ENCODE measurements at regions not wholly inside any gene's neighbourhood (a gene's known extent, or its start where the extent isn't known, plus 50 kb on each side); places are given as distances from the start of the nearest gene placed in this dataset.

DNA sequence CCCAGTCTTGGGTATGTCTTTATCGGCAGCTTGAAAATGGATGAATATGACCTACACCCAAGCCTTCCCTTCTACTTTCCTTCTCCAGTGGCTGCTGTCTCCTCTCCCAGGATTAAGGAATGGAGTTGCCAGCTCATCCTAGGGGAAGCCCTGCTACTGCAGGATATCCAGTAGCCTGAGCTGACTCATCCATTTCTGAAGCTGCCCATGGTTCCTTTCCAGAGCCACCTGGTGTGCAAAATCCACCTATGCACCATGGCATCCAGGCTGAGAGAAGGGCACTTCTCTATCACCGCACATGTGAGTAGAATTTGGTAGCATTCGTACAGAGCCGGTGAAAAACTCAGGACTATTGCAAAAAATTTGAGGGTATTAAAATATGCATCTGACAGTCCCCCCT is 290.8 kb downstream of the YTHDC2 start (continued):
- TF ChIP-seq SAFB2 (IDR thresholded peaks at IDR 0.05; ENCODE audit: borderline replicate concordance, low read depth, low read length, severe bottlenecking) (no peak), NFRKB (IDR thresholded peaks at IDR 0.05; ENCODE audit: low read depth) (no peak), MCM2 (IDR thresholded peaks at IDR 0.05; ENCODE audit: low read depth) (no peak), CBFA2T2 (conservative IDR thresholded peaks at IDR 0.05) (no peak), SNIP1 (IDR thresholded peaks at IDR 0.05; ENCODE audit: low read depth) (no peak)

DNA sequence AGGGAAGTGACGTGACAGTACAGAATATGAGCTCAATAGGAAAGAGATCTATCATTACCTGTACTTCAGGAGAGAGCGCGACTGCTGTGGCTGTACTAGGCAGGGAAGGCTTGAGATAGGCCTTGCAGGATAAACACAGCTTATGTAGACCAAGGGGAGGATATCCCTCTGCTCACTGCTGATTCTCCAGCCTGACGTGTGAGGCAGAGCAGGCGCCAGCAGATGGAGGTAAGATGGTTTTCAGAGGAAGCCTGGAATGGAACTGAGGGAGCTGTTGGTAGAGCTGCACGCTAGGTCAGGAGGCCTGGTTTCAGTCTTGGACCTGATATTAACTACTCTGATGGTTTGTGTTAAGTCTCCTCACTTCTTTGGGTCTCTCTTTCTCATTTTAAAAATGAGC is 291.4 kb downstream of the YTHDC2 start:
- H3K27me3 ChIP-seq (ENCODE audit: control insufficient read depth in 2 of 2, insufficient read depth in 2 of 2, low read length in 2 of 2) = no peaks in the 10 kb centered on the region
- H2AFZ ChIP-seq (ENCODE audit: low read depth, low read length) = no peak overlapping the region
- DNase-seq (ENCODE audit: extremely low read depth in 1 of 4, low spot score in 3 of 4) = no peak
- no peaks in the 10 kb centered on the region for H3K79me2 ChIP-seq (ENCODE audit: control insufficient read depth, insufficient read depth, low read length)
- H3K9me3 ChIP-seq (replicated peaks; ENCODE audit: control insufficient read depth, insufficient read depth, low read depth, low read length) = peaks cover 1% of the 10 kb centered on the region; the same call in 1 of the 2 replicates
- ATAC-seq = no peak
- no peaks in the 10 kb centered on the region for H3K4me1 ChIP-seq (replicated peaks in 1 of 2; ENCODE audit: control insufficient read depth in 2 of 2, insufficient read depth in 2 of 2, low read length in 2 of 2)
- no peak overlapping the region for H3K4me2 ChIP-seq (ENCODE audit: insufficient read depth, low read length)
- no TSS peak for BruUV-seq (replicated peaks)
- POLR2A ChIA-PET = no interaction called here
- WGBS (ENCODE audit: insufficient coverage, low coverage, missing lambda C conversion rate) = 1% methylated on average over 6 of the region's 6 CpGs
- H3K36me3 ChIP-seq (ENCODE audit: control insufficient read depth, insufficient read depth, low read length) = no peaks in the 10 kb centered on the region
- H3K9ac ChIP-seq (ENCODE audit: insufficient read depth in 1 of 2, low read depth in 2 of 2, low read length in 2 of 2) = no peak overlapping the region
- H3K4me3 ChIP-seq = no peak overlapping the region
- CTCF ChIA-PET (ENCODE audit: low intra/inter-chr PET ratio) = no interaction called here
- no peaks in the 10 kb centered on the region for H4K20me1 ChIP-seq (replicated peaks; ENCODE audit: control insufficient read depth, insufficient read depth, low read length)
- no peaks in the 10 kb centered on the region for H3K9me1 ChIP-seq (ENCODE audit: control insufficient read depth, insufficient read depth, low read length)
- in situ Hi-C loops (cut with MboI) (no loop called here), intact Hi-C loops (cut with micrococcal nuclease) (no loop called here)
- H3K27ac ChIP-seq (ENCODE audit: extremely low read depth, low read depth, low read length) = no peak overlapping the region
- no peak for FAIRE-seq
- no peak for TF ChIP-seq ASH1L (IDR thresholded peaks at IDR 0.05; ENCODE audit: borderline replicate concordance, low read depth, partially characterized antibody)
- TF ChIP-seq FOXJ3 (CRISPR knock-in tag; IDR thresholded peaks at IDR 0.05) = no peak
- TF ChIP-seq TAF7 (tag; IDR thresholded peaks at IDR 0.05) = no peak
- no peak for TF ChIP-seq KAT8 (IDR thresholded peaks at IDR 0.05; ENCODE audit: low read depth)
- TF ChIP-seq SAFB (IDR thresholded peaks at IDR 0.05; ENCODE audit: borderline replicate concordance, low read depth, low read length) = no peak
- no peak for TF ChIP-seq MED1 (CRISPR knock-in tag; IDR thresholded peaks at IDR 0.05; ENCODE audit: borderline replicate concordance)
- no peak for TF ChIP-seq TBP (optimal IDR thresholded peaks at IDR 0.05; ENCODE audit: low read depth, low read length)
- no peak for TF ChIP-seq CC2D1A (IDR thresholded peaks at IDR 0.05)
- no peak for TF ChIP-seq ZNF431 (CRISPR knock-in tag; IDR thresholded peaks at IDR 0.05)
- no peak for TF ChIP-seq FOXA3 (CRISPR knock-in tag; conservative IDR thresholded peaks at IDR 0.05 in 1 of 2, IDR thresholded peaks at IDR 0.05 in 1 of 2)
- no peak for TF ChIP-seq MXI1 (IDR thresholded peaks at IDR 0.05; ENCODE audit: low read depth, low read length)
- no peak for TF ChIP-seq TAF9B (IDR thresholded peaks at IDR 0.05; ENCODE audit: partially characterized antibody)
- TF ChIP-seq, protein P1, sequence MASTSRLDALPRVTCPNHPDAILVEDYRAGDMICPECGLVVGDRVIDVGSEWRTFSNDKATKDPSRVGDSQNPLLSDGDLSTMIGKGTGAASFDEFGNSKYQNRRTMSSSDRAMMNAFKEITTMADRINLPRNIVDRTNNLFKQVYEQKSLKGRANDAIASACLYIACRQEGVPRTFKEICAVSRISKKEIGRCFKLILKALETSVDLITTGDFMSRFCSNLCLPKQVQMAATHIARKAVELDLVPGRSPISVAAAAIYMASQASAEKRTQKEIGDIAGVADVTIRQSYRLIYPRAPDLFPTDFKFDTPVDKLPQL (IDR thresholded peaks at IDR 0.05; ENCODE audit: extremely low read depth, insufficient read length) = no peak
- no peak for TF ChIP-seq SOX6 (IDR thresholded peaks at IDR 0.05)
